Heart left ventricle (tissue), 16 donors: ENCODE measurements at regions not wholly inside any gene's neighbourhood (a gene's known extent, or its start where the extent isn't known, plus 50 kb on each side); places are given as distances from the start of the nearest gene placed in this dataset.

Source experiments
- ATAC-seq, 4 donors: fragments of 200-7000 bp; cut with Tn5 transposase; one replicate each; pipeline ENCODE4 v1.9.1; 2020 to 2022; ENCODE audit warnings: moderate library complexity in 4 of 4, mild to moderate bottlenecking in 3 of 4, moderate number of reproducible peaks in 1 of 4
- DNase-seq, 5 donors: peaks; one replicate each; pipeline ENCODE4 v3.0.0-alpha.2; 2020
- H3K27ac ChIP-seq, 12 donors: fragments of 200-600 bp; sonication (generic) in 4 of 12; one replicate each; pipeline versions ENCODE4 v1.5.0 to v1.8.0; 2016 to 2022; ENCODE audit warnings: mild to moderate bottlenecking in 2 of 12
- H3K27me3 ChIP-seq, 9 donors: fragments of 200-600 bp; sonication (generic) in 2 of 9; one replicate each; pipeline versions ENCODE4 v1.5.1 to v1.8.0; 2016 to 2022; ENCODE audit warnings: mild to moderate bottlenecking in 3 of 9
- H3K36me3 ChIP-seq, 9 donors: fragments of 200-600 bp; sonication (generic) in 2 of 9; one replicate each; pipeline versions ENCODE4 v1.5.0 to v1.8.0; 2018 to 2022; ENCODE audit warnings: mild to moderate bottlenecking in 2 of 9
- H3K4me1 ChIP-seq, 12 donors: fragments of 200-600 bp; sonication (generic) in 4 of 12; one replicate each; pipeline versions ENCODE4 v1.5.0 to v1.8.0; 2016 to 2022; ENCODE audit warnings: mild to moderate bottlenecking in 3 of 12
- H3K4me3 ChIP-seq, 12 donors: fragments of 200-600 bp; sonication (generic) in 4 of 12; one replicate each; pipeline versions ENCODE4 v1.5.0 to v1.8.0; 2017 to 2022; ENCODE audit warnings: mild to moderate bottlenecking in 9 of 12, moderate library complexity in 4 of 12
- H3K9me3 ChIP-seq, 12 donors: fragments of 200-600 bp; sonication (generic) in 4 of 12; one replicate each; pipeline versions ENCODE4 v1.5.0 to v1.8.0; 2016 to 2022; ENCODE audit warnings: mild to moderate bottlenecking in 1 of 12
- CTCF ChIP-seq, 12 donors: fragments of 200-600 bp; sonication (generic) in 4 of 12; IDR thresholded peaks; one replicate each; pipeline versions ENCODE4 v1.5.0 to v1.8.0; 2018 to 2022; ENCODE audit warnings: antibody characterized with exemption in 12 of 12, mild to moderate bottlenecking in 5 of 12
- POLR2A ChIP-seq, 2 donors: fragments of 450-650 bp; IDR thresholded peaks; one replicate each; pipeline ENCODE4 v1.6.1; 2017; ENCODE audit warnings: antibody characterized with exemption in 2 of 2, mild to moderate bottlenecking in 2 of 2, moderate library complexity in 2 of 2
- WGBS, 4 donors: extraction: QIAGEN DNeasy Blood & Tissue Kit in 2 of 4; methylation state at CpG; one replicate each; pipeline versions ENCODE4 v1.1.5 to v1.1.7; 2013 to 2018; 5-methylcytosine and 5-hydroxymethylcytosine counted together
- intact Hi-C, 10 donors: fragments of 100-400 bp; cut with DNase I; formaldehyde crosslinking; loops; one replicate each; pipeline versions ENCODE4 v1.11.1 to v1.14.2; 2022
- donor health status: ischemic (EF 13 %, LVEDD 7.1; RV severe dilation, severe dysfunction).
- donor health status: healthy with polysubstance abuse.
- donor health status: DM: no; HTN: yes; CAD: no.
- donor health status: DM: no; HTN: no; CAD: no.
- donor health status: ischemic (EF 25% LVEDD 6.9; RV normal size, moderate dysfunction).
- donor health status: ischemic (EF 25% LVEDD 5.7; RV mildly dilated, moderate dysfunction).
- donor health status: healthy.
- donor health status: DM: yes; HTN: yes; CAD: no.
- donor health status: ischemic (EF 35%, LVEDD 5.7; RV mildly dilated, moderate dysfunction).
- donor health status: nonischemic (EF 11% LVEDD 7.7; RV severe dilation, severe dysfunction).
- donor health status: DM: yes; HTN: yes; CAD: no.
- donor health status: PGD.
- donor health status: ischemic (EF 29% LVEDD 5.4; RV normal size, mild dysfunction).
- donor health status: nonischemic (EF 23%, LVEDD 6.1; RV moderate dilation, normal function).

- DNase-seq (no peak), ATAC-seq (no peak)
- H3K4me1 ChIP-seq, result no peaks in the 10 kb centered on the region
- 87 to 96% (median 92%) methylated on average over 5 of the region's 5 CpGs for WGBS, 4 donors
- H3K27me3 ChIP-seq, result no peaks in the 10 kb centered on the region
- no peak for TF ChIP-seq CTCF (IDR thresholded peaks at IDR 0.05)
- no peak for TF ChIP-seq POLR2A (IDR thresholded peaks at IDR 0.05)
- no peaks in the 10 kb centered on the region for H3K36me3 ChIP-seq
- H3K27ac ChIP-seq, result no peak overlapping the region
- H3K4me3 ChIP-seq, result no peak overlapping the region
- H3K9me3 ChIP-seq, result peaks cover 0 to 47% (median 15%) of the 10 kb centered on the region in 12 donors
- intact Hi-C loops, result no loop called here
These were observed 754.7 kb downstream of the INHBA start for GRCh38 chr7:40948239-40948638.

- ATAC-seq, result no peak
- Histone ChIP-seq H3K4me3 (no peak overlapping the region), H3K9me3 (peaks cover 0 to 49% (median 15%) of the 10 kb centered on the region in 12 donors), H3K27ac (no peak overlapping the region), H3K4me1 (no peaks in the 10 kb centered on the region), H3K27me3 (no peaks in the 10 kb centered on the region), H3K36me3 (no peaks in the 10 kb centered on the region)
- intact Hi-C loops, result no loop called here
- DNase-seq, result no peak
- TF ChIP-seq POLR2A (IDR thresholded peaks at IDR 0.05) (no peak), CTCF (IDR thresholded peaks at IDR 0.05) (no peak)
These were observed 755.3 kb downstream of the INHBA start for GRCh38 chr7:40947566-40947965.

GRCh38 chr7:40946549-40946948 is 756.3 kb downstream of the INHBA start:
- ATAC-seq (no peak), DNase-seq (no peak)
- Histone ChIP-seq H3K4me1 (no peaks in the 10 kb centered on the region), H3K27ac (no peak overlapping the region), H3K4me3 (no peak overlapping the region), H3K9me3 (peaks cover 0 to 56% (median 15%) of the 10 kb centered on the region in 12 donors), H3K36me3 (no peaks in the 10 kb centered on the region), H3K27me3 (no peaks in the 10 kb centered on the region)
- WGBS, 4 donors, result 80 to 96% (median 87%) methylated on average over 1 of the region's 1 CpG
- TF ChIP-seq POLR2A (IDR thresholded peaks at IDR 0.05), result no peak
- no peak for TF ChIP-seq CTCF (IDR thresholded peaks at IDR 0.05)
- intact Hi-C loops, result no loop called here

- Histone ChIP-seq H3K9me3 (peaks cover 0 to 60% (median 15%) of the 10 kb centered on the region in 12 donors), H3K36me3 (no peaks in the 10 kb centered on the region), H3K4me3 (no peak overlapping the region), H3K27ac (no peak overlapping the region), H3K4me1 (no peaks in the 10 kb centered on the region), H3K27me3 (no peaks in the 10 kb centered on the region)
- DNase-seq, result no peak
- TF ChIP-seq CTCF (IDR thresholded peaks at IDR 0.05) (no peak), POLR2A (IDR thresholded peaks at IDR 0.05) (no peak)
- no peak for ATAC-seq
- intact Hi-C loops, result no loop called here
- 72 to 99% (median 98%) methylated on average over 2 of the region's 2 CpGs for WGBS, 4 donors
These were observed 757.1 kb downstream of the INHBA start for GRCh38 chr7:40945788-40946187.
